GM12874 (cell line): ENCODE measurements at regions not wholly inside any gene's neighbourhood (a gene's known extent, or its start where the extent isn't known, plus 50 kb on each side); places are given as distances from the start of the nearest gene placed in this dataset.

Source experiments
- CTCF ChIP-seq: IDR thresholded peaks from 2 replicates; pipeline ENCODE4 v1.5.1; 2011; ENCODE audit warnings: low read depth, mild to moderate bottlenecking, control low read depth, low read length, moderate library complexity; ENCODE audit not compliant: insufficient read depth

GRCh38 chr15:79167776-79168175 is 77.2 kb upstream of the RASGRF1 start:
- no peak for TF ChIP-seq CTCF

- no peak for TF ChIP-seq CTCF
Measured at GRCh38 chr15:79166311-79166955, 75.9 kb upstream of the RASGRF1 start.

- TF ChIP-seq CTCF = no peak
Measured at GRCh38 chr15:79164465-79164864, 73.9 kb upstream of the RASGRF1 start.

- no peak for TF ChIP-seq CTCF
Measured at GRCh38 chr15:79164043-79164442, 73.5 kb upstream of the RASGRF1 start.

- no peak for TF ChIP-seq CTCF
Measured at GRCh38 chr15:79163395-79163794, 72.8 kb upstream of the RASGRF1 start.

GRCh38 chr15:79161837-79162508 is 71.4 kb upstream of the RASGRF1 start:
- TF ChIP-seq CTCF = no peak

- TF ChIP-seq CTCF = no peak
Measured at GRCh38 chr15:79160211-79160610, 69.6 kb upstream of the RASGRF1 start.
